NB4 (cell line): ENCODE measurements at regions not wholly inside any gene's neighbourhood (a gene's known extent, or its start where the extent isn't known, plus 50 kb on each side); places are given as distances from the start of the nearest gene placed in this dataset.

ENCODE experiments used
- MYC ChIP-seq: IDR thresholded peaks from 2 replicates; pipeline ENCODE4 v1.6.1; 2011; ENCODE audit warnings: low read depth, low read length
- POLR2A ChIP-seq: IDR thresholded peaks from 2 replicates; pipeline ENCODE4 v1.6.1; 2011; ENCODE audit warnings: mild to moderate bottlenecking; ENCODE audit not compliant: insufficient read length; ENCODE audit errors: extremely low read depth
- TF ChIP-seq, protein P1 (sequence below): IDR thresholded peaks from one replicate; pipeline ENCODE4 v1.5.1; 2012; ENCODE audit warnings: low read depth, low read length
- TF ChIP-seq, protein P2 (sequence below): IDR thresholded peaks from 2 replicates; pipeline ENCODE4 v1.6.1; 2011; ENCODE audit warnings: low read depth, low read length

DNA sequence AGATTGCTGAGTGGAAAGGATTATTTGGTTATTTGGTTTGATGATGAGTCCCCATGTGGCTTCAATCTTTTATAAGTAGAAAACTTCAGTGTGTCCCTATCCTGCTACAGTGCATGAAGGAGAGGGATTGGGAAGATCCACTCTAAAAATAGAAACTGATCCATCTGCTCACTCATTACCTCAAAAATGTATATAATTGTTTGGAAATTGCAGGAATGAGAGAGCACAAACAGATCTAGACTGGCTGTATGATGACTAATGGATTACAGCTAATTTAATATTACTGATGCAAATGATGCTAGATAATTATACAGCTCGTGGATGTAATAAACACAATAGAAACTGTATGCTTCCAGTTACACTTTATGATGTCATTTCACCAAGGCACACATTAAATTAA, 625.3 kb upstream of the PRR20A start:
- TF ChIP-seq, protein P1, sequence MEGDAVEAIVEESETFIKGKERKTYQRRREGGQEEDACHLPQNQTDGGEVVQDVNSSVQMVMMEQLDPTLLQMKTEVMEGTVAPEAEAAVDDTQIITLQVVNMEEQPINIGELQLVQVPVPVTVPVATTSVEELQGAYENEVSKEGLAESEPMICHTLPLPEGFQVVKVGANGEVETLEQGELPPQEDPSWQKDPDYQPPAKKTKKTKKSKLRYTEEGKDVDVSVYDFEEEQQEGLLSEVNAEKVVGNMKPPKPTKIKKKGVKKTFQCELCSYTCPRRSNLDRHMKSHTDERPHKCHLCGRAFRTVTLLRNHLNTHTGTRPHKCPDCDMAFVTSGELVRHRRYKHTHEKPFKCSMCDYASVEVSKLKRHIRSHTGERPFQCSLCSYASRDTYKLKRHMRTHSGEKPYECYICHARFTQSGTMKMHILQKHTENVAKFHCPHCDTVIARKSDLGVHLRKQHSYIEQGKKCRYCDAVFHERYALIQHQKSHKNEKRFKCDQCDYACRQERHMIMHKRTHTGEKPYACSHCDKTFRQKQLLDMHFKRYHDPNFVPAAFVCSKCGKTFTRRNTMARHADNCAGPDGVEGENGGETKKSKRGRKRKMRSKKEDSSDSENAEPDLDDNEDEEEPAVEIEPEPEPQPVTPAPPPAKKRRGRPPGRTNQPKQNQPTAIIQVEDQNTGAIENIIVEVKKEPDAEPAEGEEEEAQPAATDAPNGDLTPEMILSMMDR = no peak
- TF ChIP-seq POLR2A (no peak), MYC (no peak)
- TF ChIP-seq, protein P2, sequence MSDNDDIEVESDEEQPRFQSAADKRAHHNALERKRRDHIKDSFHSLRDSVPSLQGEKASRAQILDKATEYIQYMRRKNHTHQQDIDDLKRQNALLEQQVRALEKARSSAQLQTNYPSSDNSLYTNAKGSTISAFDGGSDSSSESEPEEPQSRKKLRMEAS = no peak
